ENCODE measurements at regions not wholly inside any gene's neighbourhood (a gene's known extent, or its start where the extent isn't known, plus 50 kb on each side); places are given as distances from the start of the nearest gene placed in this dataset.

DNA sequence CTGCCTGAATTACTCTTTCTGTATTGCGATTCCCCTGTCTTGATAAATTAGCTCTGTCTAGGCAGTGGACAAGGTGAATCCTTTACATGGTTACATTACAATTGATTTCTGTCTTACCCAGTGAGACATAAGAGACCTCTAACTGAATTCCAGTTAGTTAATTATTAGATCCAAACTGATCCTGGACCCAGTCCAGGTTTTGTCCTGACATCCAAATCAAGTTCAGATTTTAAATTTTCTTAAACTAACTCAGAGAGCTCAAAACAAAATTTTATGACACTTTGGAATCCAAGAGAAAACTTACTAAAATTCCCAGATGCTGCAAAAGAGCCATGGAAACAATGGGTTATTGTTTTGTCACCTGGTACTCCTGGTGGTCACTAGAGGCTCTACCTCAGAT lies 2166.6 kb downstream of the TP53TG3F start:
- 71 to 79% methylated on average over 1 of the region's 1 CpG for WGBS, 2 donors
- Histone ChIP-seq H3K27me3 (ENCODE audit: control insufficient read depth in 3 of 3, insufficient read depth in 3 of 3, low read length in 2 of 3) (no peaks in the 10 kb centered on the region), H3K4me1 (ENCODE audit: control insufficient read depth in 5 of 5, insufficient read depth in 5 of 5, low read length in 5 of 5) (no peaks in the 10 kb centered on the region), H3K4me3 (no peak overlapping the region), H3K36me3 (ENCODE audit: control insufficient read depth in 4 of 4, insufficient read depth in 4 of 4, low read length in 4 of 4) (no peaks in the 10 kb centered on the region), H3K27ac (ENCODE audit: low read depth in 1 of 2, low read length in 1 of 2) (no peak overlapping the region), H3K9ac (ENCODE audit: insufficient read depth in 1 of 2, low read length in 2 of 2) (no peak overlapping the region), H3K9me3 (ENCODE audit: control insufficient read depth in 4 of 4, insufficient read depth in 3 of 4, low read length in 3 of 4) (peaks cover 0 to 18% (median under 1%) of the 10 kb centered on the region in 4 donors)
- no peak for DNase-seq
- ATAC-seq (ENCODE audit: insufficient read depth, low FRiP score): no peak
- TF ChIP-seq, protein P1, sequence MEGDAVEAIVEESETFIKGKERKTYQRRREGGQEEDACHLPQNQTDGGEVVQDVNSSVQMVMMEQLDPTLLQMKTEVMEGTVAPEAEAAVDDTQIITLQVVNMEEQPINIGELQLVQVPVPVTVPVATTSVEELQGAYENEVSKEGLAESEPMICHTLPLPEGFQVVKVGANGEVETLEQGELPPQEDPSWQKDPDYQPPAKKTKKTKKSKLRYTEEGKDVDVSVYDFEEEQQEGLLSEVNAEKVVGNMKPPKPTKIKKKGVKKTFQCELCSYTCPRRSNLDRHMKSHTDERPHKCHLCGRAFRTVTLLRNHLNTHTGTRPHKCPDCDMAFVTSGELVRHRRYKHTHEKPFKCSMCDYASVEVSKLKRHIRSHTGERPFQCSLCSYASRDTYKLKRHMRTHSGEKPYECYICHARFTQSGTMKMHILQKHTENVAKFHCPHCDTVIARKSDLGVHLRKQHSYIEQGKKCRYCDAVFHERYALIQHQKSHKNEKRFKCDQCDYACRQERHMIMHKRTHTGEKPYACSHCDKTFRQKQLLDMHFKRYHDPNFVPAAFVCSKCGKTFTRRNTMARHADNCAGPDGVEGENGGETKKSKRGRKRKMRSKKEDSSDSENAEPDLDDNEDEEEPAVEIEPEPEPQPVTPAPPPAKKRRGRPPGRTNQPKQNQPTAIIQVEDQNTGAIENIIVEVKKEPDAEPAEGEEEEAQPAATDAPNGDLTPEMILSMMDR (IDR thresholded peaks at IDR 0.05; ENCODE audit: control extremely low read depth, extremely low read depth): no peak

DNA sequence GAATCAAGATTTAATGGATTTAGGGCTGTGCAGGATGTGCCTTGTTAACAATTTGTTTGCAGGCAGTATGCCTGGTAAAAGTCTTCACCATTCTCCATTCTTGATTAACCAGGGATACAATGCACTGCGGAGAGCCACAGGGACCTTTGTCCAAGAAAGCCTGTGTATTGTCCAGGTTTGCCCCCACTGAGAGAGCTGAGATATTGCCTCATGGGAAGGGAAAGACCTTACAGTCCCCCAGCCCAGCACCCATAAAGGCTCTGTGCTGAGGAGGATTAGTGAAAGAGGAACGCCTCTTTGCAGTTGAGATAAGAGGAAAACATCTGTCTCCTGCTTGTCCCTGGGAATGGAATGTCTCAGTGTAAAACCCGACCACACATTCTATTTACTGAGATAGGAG lies 2169.6 kb downstream of the TP53TG3F start:
- no peaks in the 10 kb centered on the region for H3K27me3 ChIP-seq (ENCODE audit: control insufficient read depth in 3 of 3, insufficient read depth in 3 of 3, low read length in 2 of 3)
- H3K9me3 ChIP-seq (ENCODE audit: control insufficient read depth in 4 of 4, insufficient read depth in 3 of 4, low read length in 3 of 4): peaks cover 0 to 26% (median under 1%) of the 10 kb centered on the region in 4 donors
- no peak overlapping the region for H3K9ac ChIP-seq (ENCODE audit: insufficient read depth in 1 of 2, low read length in 2 of 2)
- TF ChIP-seq, protein P1 (IDR thresholded peaks at IDR 0.05; ENCODE audit: control extremely low read depth, extremely low read depth): no peak
- no peaks in the 10 kb centered on the region for H3K4me1 ChIP-seq (ENCODE audit: control insufficient read depth in 5 of 5, insufficient read depth in 5 of 5, low read length in 5 of 5)
- no peak overlapping the region for H3K4me3 ChIP-seq
- DNase-seq (no peak), ATAC-seq (ENCODE audit: insufficient read depth, low FRiP score) (no peak)
- 64 to 76% methylated on average over 3 of the region's 3 CpGs for WGBS, 2 donors
- no peak overlapping the region for H3K27ac ChIP-seq (ENCODE audit: low read depth in 1 of 2, low read length in 1 of 2)
- no peaks in the 10 kb centered on the region for H3K36me3 ChIP-seq (ENCODE audit: control insufficient read depth in 4 of 4, insufficient read depth in 4 of 4, low read length in 4 of 4)

DNA sequence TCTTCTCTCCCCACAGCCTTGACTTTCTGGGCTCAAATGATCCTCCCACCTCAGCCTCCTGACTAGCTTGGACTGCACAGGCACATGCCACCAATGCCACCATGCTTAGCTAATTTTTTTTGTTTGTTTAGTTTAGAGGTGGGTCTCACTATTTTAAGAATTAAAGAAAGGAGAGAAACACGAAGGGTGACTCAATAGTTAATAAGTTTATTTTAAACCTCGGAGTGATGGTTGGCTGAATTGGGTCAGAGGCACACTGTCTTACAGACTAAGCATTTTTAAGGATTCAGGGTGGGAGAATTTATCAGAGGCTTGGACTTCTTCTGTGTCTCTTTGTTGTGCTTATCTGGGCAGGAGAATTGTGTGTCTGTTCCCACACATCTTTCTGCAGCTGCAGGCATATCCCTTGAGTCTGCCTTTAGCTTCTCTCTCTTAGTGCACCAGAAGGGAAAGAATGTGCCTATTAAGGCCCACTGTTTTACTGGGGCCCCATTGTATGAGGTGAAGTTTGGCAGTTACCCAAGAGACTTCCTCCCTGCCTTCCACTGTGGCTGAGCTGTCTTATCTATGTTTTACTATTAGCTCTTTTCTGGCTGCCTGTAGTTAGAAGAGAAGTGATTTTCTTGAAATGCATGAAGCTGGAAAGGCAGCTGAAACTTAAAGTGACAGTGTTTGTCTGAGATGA lies 2172.0 kb downstream of the TP53TG3F start:
- Histone ChIP-seq H3K9ac (ENCODE audit: insufficient read depth in 1 of 2, low read length in 2 of 2) (no peak overlapping the region), H3K27ac (ENCODE audit: low read depth in 1 of 2, low read length in 1 of 2) (no peak overlapping the region), H3K9me3 (ENCODE audit: control insufficient read depth in 4 of 4, insufficient read depth in 3 of 4, low read length in 3 of 4) (peaks cover 0 to 19% (median 0%) of the 10 kb centered on the region in 4 donors), H3K36me3 (ENCODE audit: control insufficient read depth in 4 of 4, insufficient read depth in 4 of 4, low read length in 4 of 4) (no peaks in the 10 kb centered on the region), H3K4me3 (no peak overlapping the region), H3K4me1 (ENCODE audit: control insufficient read depth in 5 of 5, insufficient read depth in 5 of 5, low read length in 5 of 5) (no peaks in the 10 kb centered on the region), H3K27me3 (ENCODE audit: control insufficient read depth in 3 of 3, insufficient read depth in 3 of 3, low read length in 2 of 3) (no peaks in the 10 kb centered on the region)
- TF ChIP-seq, protein P1 (IDR thresholded peaks at IDR 0.05; ENCODE audit: control extremely low read depth, extremely low read depth): no peak
- no peak for ATAC-seq (ENCODE audit: insufficient read depth, low FRiP score)
- no peak for DNase-seq
- 27 to 41% methylated on average over 2 of the region's 2 CpGs for WGBS, 2 donors
